A673 (cell line): ENCODE measurements at regions not wholly inside any gene's neighbourhood (a gene's known extent, or its start where the extent isn't known, plus 50 kb on each side); places are given as distances from the start of the nearest gene placed in this dataset.
"Not testable (repeated sequence)": the region's sequence is repeated elsewhere in the genome, so short reads cannot be mapped to it uniquely, and the experiment has no call there.

ENCODE experiments used
- CTCF ChIP-seq: fragments of 300-800, 200-600 bp; sonication (generic); conservative IDR thresholded peaks from 2 replicates; pipeline ENCODE4 v1.5.1; 2017; ENCODE audit warnings: low read depth, mild to moderate bottlenecking, antibody characterized with exemption, low read length, moderate library complexity, mixed read lengths
- EZH2 ChIP-seq: fragments of 200-600 bp; sonication (generic); IDR thresholded peaks from 2 replicates; pipeline ENCODE4 v1.6.1; 2017; ENCODE audit warnings: borderline replicate concordance, low read depth, mild to moderate bottlenecking, mixed read lengths, antibody characterized with exemption, low read length; ENCODE audit not compliant: poor library complexity, severe bottlenecking

- TF ChIP-seq CTCF, EZH2: not testable (repeated sequence)
These were observed 353.3 kb downstream of the C12orf75 start for GRCh38 chr12:105683836-105684235.
